ENCODE measurements at regions not wholly inside any gene's neighbourhood (a gene's known extent, or its start where the extent isn't known, plus 50 kb on each side); places are given as distances from the start of the nearest gene placed in this dataset.
A peak's percentile ranks its signal among the peaks of the same experiment; 100 is the strongest.
"Not testable (repeated sequence)": the region's sequence is repeated elsewhere in the genome, so short reads cannot be mapped to it uniquely, and the experiment has no call there.

GRCh38 chr20:30899370-30900079 is 357.9 kb upstream of the DEFB115 start:
- DNase-seq: not testable (repeated sequence)

- not testable (repeated sequence) for DNase-seq
Observed at GRCh38 chr20:30900080-30900719, 357.3 kb upstream of the DEFB115 start.

- not testable (repeated sequence) for DNase-seq
Observed at GRCh38 chr20:30905231-30905630, 352.2 kb upstream of the DEFB115 start.

- DNase-seq: no peak
Observed at GRCh38 chr20:30910937-30911725, 346.3 kb upstream of the DEFB115 start.

- DNase-seq: peak; percentile 6
Observed at GRCh38 chr20:30911832-30912660, 345.4 kb upstream of the DEFB115 start.

- not testable (repeated sequence) for DNase-seq
Observed at GRCh38 chr20:30912661-30913026, 344.8 kb upstream of the DEFB115 start.

- DNase-seq: not testable (repeated sequence)
Observed at GRCh38 chr20:30916404-30916803, 341.1 kb upstream of the DEFB115 start.

GRCh38 chr20:30919514-30920188 is 337.8 kb upstream of the DEFB115 start:
- no peak for DNase-seq

GRCh38 chr20:30921286-30922071 is 336.0 kb upstream of the DEFB115 start:
- DNase-seq: no peak

- no peak for DNase-seq
Observed at GRCh38 chr20:30922129-30922528, 335.3 kb upstream of the DEFB115 start.

GRCh38 chr20:30937790-30938189 is 319.7 kb upstream of the DEFB115 start:
- no peak for DNase-seq

GRCh38 chr20:30949761-30950160 is 307.7 kb upstream of the DEFB115 start:
- DNase-seq: no peak

- not testable (repeated sequence) for DNase-seq
Observed at GRCh38 chr20:30951088-30951487, 306.4 kb upstream of the DEFB115 start.

GRCh38 chr20:30956649-30957048 is 300.8 kb upstream of the DEFB115 start:
- DNase-seq: not testable (repeated sequence)

GRCh38 chr20:30959208-30959607 is 298.3 kb upstream of the DEFB115 start:
- DNase-seq: not testable (repeated sequence)

- no peak for DNase-seq
Observed at GRCh38 chr20:30963591-30963990, 293.9 kb upstream of the DEFB115 start.

GRCh38 chr20:30975859-30976258 is 281.6 kb upstream of the DEFB115 start:
- DNase-seq: not testable (repeated sequence)

GRCh38 chr20:30985386-30985785 is 272.1 kb upstream of the DEFB115 start:
- no peak for DNase-seq
